HepG2 (cell line): ENCODE measurements at regions not wholly inside any gene's neighbourhood (a gene's known extent, or its start where the extent isn't known, plus 50 kb on each side); places are given as distances from the start of the nearest gene placed in this dataset.

Experiments used
- CREB1 ChIP-seq, 2 experiments: fragments of 450-650 bp in 1 of 2; IDR thresholded peaks; 2 replicates each; pipeline ENCODE4 v1.6.1; 2016 to 2017; ENCODE audit warnings: control low read depth in 1 of 2, mild to moderate bottlenecking in 1 of 2, missing compliant biosample characterization in 1 of 2, missing genetic modification characterization in 1 of 2
- MYC ChIP-seq: sonication (generic); formaldehyde crosslinking; IDR thresholded peaks from 2 replicates; pipeline ENCODE4 v1.9.0; 2021; ENCODE audit warnings: missing genetic modification reagents, borderline replicate concordance
- SP1 ChIP-seq, 2 experiments: fragments of 450-650 bp in 1 of 2; sonication (generic) in 1 of 2; formaldehyde crosslinking in 1 of 2; IDR thresholded peaks; 2 replicates each; pipeline versions ENCODE4 v1.4.0 to v1.6.1; 2016 to 2020; ENCODE audit warnings: missing genetic modification reagents in 1 of 2
- TF ChIP-seq, protein P1 (sequence below): sonication (generic); formaldehyde crosslinking; IDR thresholded peaks from 2 replicates; pipeline ENCODE4 v1.5.0; 2020; ENCODE audit warnings: mild to moderate bottlenecking, missing genetic modification reagents, moderate library complexity

DNA sequence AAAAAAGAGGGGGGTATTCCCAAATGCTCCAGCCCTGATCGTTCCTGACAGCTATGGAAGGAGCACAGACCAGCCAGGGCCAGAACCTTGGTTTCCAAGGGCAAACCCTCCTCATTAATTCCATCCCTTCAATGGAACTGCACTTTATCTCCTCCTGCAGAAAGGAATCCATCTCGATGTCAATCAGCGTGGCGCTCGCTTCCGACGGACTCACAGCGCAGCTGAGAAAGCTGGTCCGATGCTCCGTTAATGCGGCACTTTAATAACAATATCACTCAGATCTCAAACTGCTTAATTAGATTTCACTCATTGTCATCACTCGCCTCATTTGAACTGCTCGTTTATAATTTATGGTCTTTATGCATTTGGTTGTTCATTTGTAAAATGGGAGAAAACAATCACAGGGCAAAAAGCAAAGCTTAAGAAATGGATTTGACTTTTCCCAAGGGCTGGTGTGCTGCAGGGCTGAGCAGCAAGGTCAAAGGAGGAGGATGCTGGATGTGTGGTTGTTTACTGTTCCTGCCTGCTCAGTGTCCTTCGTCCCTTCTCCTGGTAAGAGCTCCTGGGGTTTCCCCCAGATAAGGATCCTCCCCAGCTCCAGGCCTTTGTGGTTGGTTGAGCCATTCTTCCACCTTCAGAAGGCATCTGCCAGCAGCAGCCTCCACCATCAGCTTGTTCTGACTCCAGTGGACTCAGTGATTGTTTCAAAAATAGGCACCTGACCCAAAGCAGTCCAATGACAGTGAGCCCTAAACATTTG lies 152.7 kb downstream of the ANKRD60 start:
- no peak for TF ChIP-seq SP1 (IDR thresholded peaks at IDR 0.05)
- no peak for TF ChIP-seq SP1 (CRISPR knock-in tag; IDR thresholded peaks at IDR 0.05)
- TF ChIP-seq CREB1 (IDR thresholded peaks at IDR 0.05): no peak
- no peak for TF ChIP-seq CREB1 (CRISPR knock-in tag; IDR thresholded peaks at IDR 0.05)
- TF ChIP-seq, protein P1, sequence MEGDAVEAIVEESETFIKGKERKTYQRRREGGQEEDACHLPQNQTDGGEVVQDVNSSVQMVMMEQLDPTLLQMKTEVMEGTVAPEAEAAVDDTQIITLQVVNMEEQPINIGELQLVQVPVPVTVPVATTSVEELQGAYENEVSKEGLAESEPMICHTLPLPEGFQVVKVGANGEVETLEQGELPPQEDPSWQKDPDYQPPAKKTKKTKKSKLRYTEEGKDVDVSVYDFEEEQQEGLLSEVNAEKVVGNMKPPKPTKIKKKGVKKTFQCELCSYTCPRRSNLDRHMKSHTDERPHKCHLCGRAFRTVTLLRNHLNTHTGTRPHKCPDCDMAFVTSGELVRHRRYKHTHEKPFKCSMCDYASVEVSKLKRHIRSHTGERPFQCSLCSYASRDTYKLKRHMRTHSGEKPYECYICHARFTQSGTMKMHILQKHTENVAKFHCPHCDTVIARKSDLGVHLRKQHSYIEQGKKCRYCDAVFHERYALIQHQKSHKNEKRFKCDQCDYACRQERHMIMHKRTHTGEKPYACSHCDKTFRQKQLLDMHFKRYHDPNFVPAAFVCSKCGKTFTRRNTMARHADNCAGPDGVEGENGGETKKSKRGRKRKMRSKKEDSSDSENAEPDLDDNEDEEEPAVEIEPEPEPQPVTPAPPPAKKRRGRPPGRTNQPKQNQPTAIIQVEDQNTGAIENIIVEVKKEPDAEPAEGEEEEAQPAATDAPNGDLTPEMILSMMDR (CRISPR knock-in tag): no peak
- no peak for TF ChIP-seq MYC (CRISPR knock-in tag)
